ENCODE measurements at regions not wholly inside any gene's neighbourhood (a gene's known extent, or its start where the extent isn't known, plus 50 kb on each side); places are given as distances from the start of the nearest gene placed in this dataset.
"Not testable (repeated sequence)": the region's sequence is repeated elsewhere in the genome, so short reads cannot be mapped to it uniquely, and the experiment has no call there.

GRCh38 chr7:113752689-113753088, 166.1 kb downstream of the PPP1R3A start:
- Histone ChIP-seq H4K20me1 (ENCODE audit: insufficient read depth, low read length, poor library complexity, severe bottlenecking) (no peaks in the 10 kb centered on the region), H3K36me3 (ENCODE audit: insufficient read depth, low read length) (no peaks in the 10 kb centered on the region), H3K4me2 (ENCODE audit: low read depth, low read length, poor library complexity, severe bottlenecking) (no peak overlapping the region), H3K9me3 (ENCODE audit: insufficient read depth, low read depth, low read length) (no peaks in the 10 kb centered on the region), H3K27me3 (ENCODE audit: insufficient read depth, low read length, poor library complexity, severe bottlenecking) (no peaks in the 10 kb centered on the region), H3K4me1 (ENCODE audit: insufficient read depth, low read length, poor library complexity, severe bottlenecking) (no peaks in the 10 kb centered on the region), H3K79me2 (ENCODE audit: insufficient read depth, low read length) (no peaks in the 10 kb centered on the region), H3F3A (ENCODE audit: low read depth) (no peaks in the 10 kb centered on the region), H3K4me3 (ENCODE audit: low read length, poor library complexity, severe bottlenecking) (no peak overlapping the region), H3K9me2 (replicated peaks; ENCODE audit: low read depth, low read length) (no peaks in the 10 kb centered on the region), H3K9ac (ENCODE audit: low read depth, low read length, poor library complexity, severe bottlenecking) (no peak overlapping the region), H2AFZ (ENCODE audit: low read length) (no peak overlapping the region)
- TF ChIP-seq EZH2phosphoT487 (IDR thresholded peaks at IDR 0.05; ENCODE audit: borderline replicate concordance), result no peak
- TF ChIP-seq CTCF (conservative IDR thresholded peaks at IDR 0.05; ENCODE audit: low read length), result no peak

- no peaks in the 10 kb centered on the region for H3K79me2 ChIP-seq (ENCODE audit: insufficient read depth, low read length)
- no peak overlapping the region for H3K4me2 ChIP-seq (ENCODE audit: low read depth, low read length, poor library complexity, severe bottlenecking)
- H2AFZ ChIP-seq (ENCODE audit: low read length), result no peak overlapping the region
- no peak overlapping the region for H3K9ac ChIP-seq (ENCODE audit: low read depth, low read length, poor library complexity, severe bottlenecking)
- no peaks in the 10 kb centered on the region for H3K36me3 ChIP-seq (ENCODE audit: insufficient read depth, low read length)
- no peaks in the 10 kb centered on the region for H3K27me3 ChIP-seq (ENCODE audit: insufficient read depth, low read length, poor library complexity, severe bottlenecking)
- H3K4me1 ChIP-seq (ENCODE audit: insufficient read depth, low read length, poor library complexity, severe bottlenecking), result no peaks in the 10 kb centered on the region
- no peak for TF ChIP-seq CTCF (conservative IDR thresholded peaks at IDR 0.05; ENCODE audit: low read length)
- no peak for TF ChIP-seq EZH2phosphoT487 (IDR thresholded peaks at IDR 0.05; ENCODE audit: borderline replicate concordance)
- H3K9me2 ChIP-seq (replicated peaks; ENCODE audit: low read depth, low read length), result no peaks in the 10 kb centered on the region
- H3K4me3 ChIP-seq (ENCODE audit: low read length, poor library complexity, severe bottlenecking), result no peak overlapping the region
- H4K20me1 ChIP-seq (ENCODE audit: insufficient read depth, low read length, poor library complexity, severe bottlenecking), result no peaks in the 10 kb centered on the region
- no peaks in the 10 kb centered on the region for H3F3A ChIP-seq (ENCODE audit: low read depth)
- H3K9me3 ChIP-seq (ENCODE audit: insufficient read depth, low read depth, low read length), result no peaks in the 10 kb centered on the region
These were observed 166.5 kb downstream of the PPP1R3A start for GRCh38 chr7:113752289-113752688.

GRCh38 chr7:113751547-113751946, 167.3 kb downstream of the PPP1R3A start:
- no peaks in the 10 kb centered on the region for H3F3A ChIP-seq (ENCODE audit: low read depth)
- H3K4me3 ChIP-seq (ENCODE audit: low read length, poor library complexity, severe bottlenecking), result no peak overlapping the region
- no peaks in the 10 kb centered on the region for H3K9me3 ChIP-seq (ENCODE audit: insufficient read depth, low read depth, low read length)
- no peaks in the 10 kb centered on the region for H3K4me1 ChIP-seq (ENCODE audit: insufficient read depth, low read length, poor library complexity, severe bottlenecking)
- no peaks in the 10 kb centered on the region for H3K27me3 ChIP-seq (ENCODE audit: insufficient read depth, low read length, poor library complexity, severe bottlenecking)
- no peaks in the 10 kb centered on the region for H3K9me2 ChIP-seq (replicated peaks; ENCODE audit: low read depth, low read length)
- H3K4me2 ChIP-seq (ENCODE audit: low read depth, low read length, poor library complexity, severe bottlenecking), result no peak overlapping the region
- TF ChIP-seq EZH2phosphoT487 (IDR thresholded peaks at IDR 0.05; ENCODE audit: borderline replicate concordance) (no peak), CTCF (conservative IDR thresholded peaks at IDR 0.05; ENCODE audit: low read length) (no peak)
- no peak overlapping the region for H3K9ac ChIP-seq (ENCODE audit: low read depth, low read length, poor library complexity, severe bottlenecking)
- H3K36me3 ChIP-seq (ENCODE audit: insufficient read depth, low read length), result no peaks in the 10 kb centered on the region
- no peaks in the 10 kb centered on the region for H4K20me1 ChIP-seq (ENCODE audit: insufficient read depth, low read length, poor library complexity, severe bottlenecking)
- H2AFZ ChIP-seq (ENCODE audit: low read length), result no peak overlapping the region
- H3K79me2 ChIP-seq (ENCODE audit: insufficient read depth, low read length), result no peaks in the 10 kb centered on the region

GRCh38 chr7:113748385-113748784, 170.4 kb downstream of the PPP1R3A start:
- H3F3A ChIP-seq (ENCODE audit: low read depth); H3K27me3 ChIP-seq (ENCODE audit: insufficient read depth, low read length, poor library complexity, severe bottlenecking); H3K9ac ChIP-seq (ENCODE audit: low read depth, low read length, poor library complexity, severe bottlenecking); H3K9me3 ChIP-seq (ENCODE audit: insufficient read depth, low read depth, low read length); H4K20me1 ChIP-seq (ENCODE audit: insufficient read depth, low read length, poor library complexity, severe bottlenecking); H3K9me2 ChIP-seq (replicated peaks; ENCODE audit: low read depth, low read length); H3K4me3 ChIP-seq (ENCODE audit: low read length, poor library complexity, severe bottlenecking); H3K4me2 ChIP-seq (ENCODE audit: low read depth, low read length, poor library complexity, severe bottlenecking); H3K79me2 ChIP-seq (ENCODE audit: insufficient read depth, low read length); H2AFZ ChIP-seq (ENCODE audit: low read length); H3K36me3 ChIP-seq (ENCODE audit: insufficient read depth, low read length); H3K4me1 ChIP-seq (ENCODE audit: insufficient read depth, low read length, poor library complexity, severe bottlenecking): not testable (repeated sequence)

- not testable (repeated sequence) for H3K9me2 ChIP-seq (replicated peaks; ENCODE audit: low read depth, low read length); H4K20me1 ChIP-seq (ENCODE audit: insufficient read depth, low read length, poor library complexity, severe bottlenecking); H3K79me2 ChIP-seq (ENCODE audit: insufficient read depth, low read length); H2AFZ ChIP-seq (ENCODE audit: low read length); H3K36me3 ChIP-seq (ENCODE audit: insufficient read depth, low read length); H3K27me3 ChIP-seq (ENCODE audit: insufficient read depth, low read length, poor library complexity, severe bottlenecking); H3K4me1 ChIP-seq (ENCODE audit: insufficient read depth, low read length, poor library complexity, severe bottlenecking); H3K9me3 ChIP-seq (ENCODE audit: insufficient read depth, low read depth, low read length); H3F3A ChIP-seq (ENCODE audit: low read depth); H3K4me2 ChIP-seq (ENCODE audit: low read depth, low read length, poor library complexity, severe bottlenecking); H3K9ac ChIP-seq (ENCODE audit: low read depth, low read length, poor library complexity, severe bottlenecking); H3K4me3 ChIP-seq (ENCODE audit: low read length, poor library complexity, severe bottlenecking)
These were observed 175.8 kb downstream of the PPP1R3A start for GRCh38 chr7:113742946-113743431.
